H1 (cell line): ENCODE measurements at regions not wholly inside any gene's neighbourhood (a gene's known extent, or its start where the extent isn't known, plus 50 kb on each side); places are given as distances from the start of the nearest gene placed in this dataset.
"Not testable (repeated sequence)": the region's sequence is repeated elsewhere in the genome, so short reads cannot be mapped to it uniquely, and the experiment has no call there.

ENCODE experiments used
- CTCF ChIA-PET: fragments of 300-600 bp; sonication (Branson Sonifier 250); formaldehyde crosslinking; loops from one replicate; lab custom pipeline; 2021; ENCODE audit not compliant: partially characterized antibody; lab: Charles Lee
- POLR2A ChIA-PET: fragments of 300-600 bp; sonication (Branson Sonifier 250); formaldehyde crosslinking; loops from one replicate; lab custom pipeline; 2021; ENCODE audit warnings: inconsistent platforms; ENCODE audit not compliant: partially characterized antibody; lab: Charles Lee
- DNase-seq, 2 experiments: peaks; one replicate each; pipeline versions ENCODE4 v3.0.0 to v3.0.0-alpha.2; 2010 to 2022; ENCODE audit warnings: low spot score in 2 of 2, low read depth in 1 of 2, mixed read lengths in 1 of 2
- FAIRE-seq: peaks from 2 replicates; lab custom pipeline; 2011; peaks lifted over from hg19 to GRCh38; lab: Jason Lieb, UNC
- H2AFZ ChIP-seq: 2 replicates; pipeline ENCODE4 v1.8.1; 2012; ENCODE audit warnings: low read length, inconsistent platforms
- H2AK5ac ChIP-seq: 2 replicates; pipeline ENCODE4 v1.6.1; 2013; ENCODE audit warnings: low read depth, low read length
- H2BK120ac ChIP-seq: replicated peaks from 2 replicates; pipeline ENCODE3; 2013; ENCODE audit warnings: low read depth, low read length, inconsistent platforms
- H2BK12ac ChIP-seq: 2 replicates; pipeline ENCODE4 v1.6.1; 2013; ENCODE audit warnings: low read depth, low read length
- H2BK15ac ChIP-seq: 2 replicates; pipeline ENCODE4 v1.6.1; 2013; ENCODE audit warnings: low read length
- H2BK20ac ChIP-seq: 2 replicates; pipeline ENCODE4 v1.6.1; 2013; ENCODE audit warnings: low read length
- H2BK5ac ChIP-seq: 2 replicates; pipeline ENCODE4 v1.6.1; 2013; ENCODE audit warnings: low read depth, low read length
- H3K14ac ChIP-seq: 2 replicates; pipeline ENCODE4 v1.6.1; 2013; ENCODE audit warnings: inconsistent platforms; ENCODE audit not compliant: insufficient read length
- H3K18ac ChIP-seq: 2 replicates; pipeline ENCODE4 v1.6.1; 2013; ENCODE audit warnings: low read length; ENCODE audit errors: extremely low read depth
- H3K23ac ChIP-seq: 2 replicates; pipeline ENCODE4 v1.6.1; 2013; ENCODE audit warnings: inconsistent platforms; ENCODE audit not compliant: insufficient read length
- H3K23me2 ChIP-seq: 2 replicates; pipeline ENCODE4 v1.6.1; 2013; ENCODE audit warnings: low read depth, low read length
- H3K27ac ChIP-seq: 2 replicates; pipeline ENCODE4 v1.6.1; 2011; ENCODE audit warnings: low read depth, low read length, inconsistent platforms
- H3K27me3 ChIP-seq, 4 experiments: replicated peaks in 1 of 4; 1 replicate in 1 of 4; 2 replicates in 3 of 4; pipeline versions ENCODE4 v1.6.1 to v1.8.1; 2011 to 2013; ENCODE audit warnings: low read length in 3 of 4, mild to moderate bottlenecking in 3 of 4, inconsistent platforms in 2 of 4, mixed read lengths in 2 of 4, moderate library complexity in 1 of 4; ENCODE audit not compliant: control insufficient read depth in 3 of 4, insufficient read depth in 3 of 4; ENCODE audit errors: extremely low read depth in 1 of 4
- H3K36me3 ChIP-seq, 4 experiments: 2 replicates each; pipeline versions ENCODE4 v1.6.1 to v1.8.1; 2011 to 2013; ENCODE audit warnings: mild to moderate bottlenecking in 4 of 4, low read length in 3 of 4, moderate library complexity in 2 of 4, control low read depth in 1 of 4, inconsistent platforms in 1 of 4; ENCODE audit not compliant: insufficient read depth in 4 of 4, control insufficient read depth in 2 of 4
- H3K4ac ChIP-seq: replicated peaks from 2 replicates; pipeline ENCODE3; 2013; ENCODE audit warnings: low read length, low read depth, mixed read lengths, inconsistent platforms; ENCODE audit not compliant: insufficient read length
- H3K4me1 ChIP-seq, 4 experiments: replicated peaks in 1 of 4; 1 replicate in 1 of 4; 2 replicates in 3 of 4; pipeline versions ENCODE4 v1.6.1 to v1.8.1; 2011 to 2013; ENCODE audit warnings: low read length in 3 of 4, inconsistent platforms in 2 of 4, mixed read lengths in 1 of 4; ENCODE audit not compliant: insufficient read depth in 4 of 4, control insufficient read depth in 3 of 4
- H3K4me2 ChIP-seq, 2 experiments: 2 replicates each; pipeline versions ENCODE4 v1.6.1 to v1.8.1; 2011 to 2013; ENCODE audit warnings: low read depth in 2 of 2, low read length in 2 of 2, control low read depth in 1 of 2, inconsistent platforms in 1 of 2, mild to moderate bottlenecking in 1 of 2; ENCODE audit not compliant: insufficient read depth in 1 of 2
- H3K4me3 ChIP-seq, 4 experiments: fragments of 200-600, 300-600 bp in 1 of 4; sonication (generic), shearing (Covaris generic), sonication (Bioruptor Twin) in 1 of 4; 2 replicates each; pipeline versions ENCODE4 v1.5.1 to v1.8.1; 2011 to 2016; ENCODE audit warnings: low read length in 4 of 4, low read depth in 3 of 4, control low read depth in 2 of 4, inconsistent platforms in 2 of 4, mild to moderate bottlenecking in 2 of 4, mixed read lengths in 1 of 4, moderate library complexity in 1 of 4; ENCODE audit not compliant: insufficient read depth in 2 of 4; ENCODE audit errors: extremely low read depth in 1 of 4
- H3K56ac ChIP-seq: replicated peaks from 2 replicates; pipeline ENCODE3; 2013; ENCODE audit warnings: low read depth, mild to moderate bottlenecking, mixed read lengths, low read length, inconsistent platforms; ENCODE audit not compliant: insufficient read length
- H3K79me1 ChIP-seq: 2 replicates; pipeline ENCODE4 v1.6.1; 2013; ENCODE audit warnings: low read depth, low read length, control low read depth
- H3K79me2 ChIP-seq, 2 experiments: 2 replicates each; pipeline versions ENCODE4 v1.6.1 to v1.8.1; 2012 to 2013; ENCODE audit warnings: low read length in 2 of 2, mild to moderate bottlenecking in 2 of 2, inconsistent platforms in 1 of 2; ENCODE audit not compliant: insufficient read depth in 2 of 2, control insufficient read depth in 1 of 2
- H3K9ac ChIP-seq, 4 experiments: replicated peaks in 1 of 4; 1 replicate in 1 of 4; 2 replicates in 3 of 4; pipeline versions ENCODE4 v1.6.1 to v1.8.1; 2011 to 2013; ENCODE audit warnings: low read depth in 3 of 4, low read length in 3 of 4, control low read depth in 2 of 4, mild to moderate bottlenecking in 2 of 4, moderate library complexity in 2 of 4, inconsistent platforms in 1 of 4; ENCODE audit errors: extremely low read depth in 1 of 4
- H3K9me3 ChIP-seq, 2 experiments: 2 replicates each; pipeline versions ENCODE4 v1.6.1 to v1.8.1; 2012 to 2013; ENCODE audit warnings: mild to moderate bottlenecking in 2 of 2, moderate library complexity in 2 of 2, control low read depth in 1 of 2, inconsistent platforms in 1 of 2, low read depth in 1 of 2, low read length in 1 of 2, mixed read lengths in 1 of 2; ENCODE audit not compliant: insufficient read depth in 2 of 2
- H4K20me1 ChIP-seq, 2 experiments: replicated peaks in 1 of 2; 2 replicates each; pipeline versions ENCODE3 to v1.8.1; 2011 to 2013; ENCODE audit warnings: inconsistent platforms in 2 of 2, low read length in 2 of 2, mild to moderate bottlenecking in 1 of 2; ENCODE audit not compliant: insufficient read depth in 2 of 2, control insufficient read depth in 1 of 2
- H4K5ac ChIP-seq: 2 replicates; pipeline ENCODE4 v1.6.1; 2013; ENCODE audit warnings: low read length, low read depth, mixed read lengths, inconsistent platforms; ENCODE audit not compliant: insufficient read length
- H4K8ac ChIP-seq: 2 replicates; pipeline ENCODE4 v1.8.0; 2013; ENCODE audit warnings: mild to moderate bottlenecking, moderate library complexity, low read length, inconsistent platforms; ENCODE audit not compliant: insufficient read depth; ENCODE audit errors: extremely low read depth
- H4K91ac ChIP-seq: replicated peaks from 2 replicates; pipeline ENCODE3; 2013; ENCODE audit warnings: low read length, mixed read lengths, inconsistent platforms; ENCODE audit not compliant: insufficient read length
- CTBP2 ChIP-seq: IDR thresholded peaks from 2 replicates; pipeline ENCODE4 v1.7.0; 2011; ENCODE audit warnings: borderline replicate concordance, mild to moderate bottlenecking, moderate library complexity, mixed read lengths, low read length; ENCODE audit not compliant: insufficient read depth, insufficient read length
- POLR2A ChIP-seq, 2 experiments: IDR thresholded peaks; 1 replicate in 1 of 2; 2 replicates in 1 of 2; pipeline ENCODE4 v1.6.1; 2011; ENCODE audit warnings: low read depth in 2 of 2, low read length in 2 of 2, mild to moderate bottlenecking in 2 of 2; ENCODE audit errors: control extremely low read depth in 1 of 2
- RXRA ChIP-seq: IDR thresholded peaks from 2 replicates; pipeline ENCODE4 v1.6.1; 2011; ENCODE audit warnings: low read depth, mild to moderate bottlenecking, low read length, moderate library complexity; ENCODE audit not compliant: insufficient read depth
- SAP30 ChIP-seq: fragments of 300-600 bp; sonication (generic); IDR thresholded peaks from 2 replicates; pipeline ENCODE4 v1.7.1; 2012; ENCODE audit warnings: low read length, moderate library complexity, mild to moderate bottlenecking, inconsistent platforms; ENCODE audit not compliant: insufficient read depth, insufficient replicate concordance
- WGBS, 2 experiments: shearing (Covaris generic) in 1 of 2; methylation state at CpG; one replicate each; pipeline versions ENCODE4 v1.1.6 to v1.1.7; 2013 to 2015; ENCODE audit warnings: low lambda C conversion rate in 2 of 2, mixed read lengths in 2 of 2, inconsistent platforms in 1 of 2, low coverage in 1 of 2, missing lambda C conversion rate in 1 of 2; ENCODE audit not compliant: insufficient replicate concordance in 2 of 2, insufficient coverage in 1 of 2, insufficient read length in 1 of 2; ENCODE audit errors: extremely low coverage in 1 of 2, missing lambda C conversion rate in 1 of 2; 5-methylcytosine and 5-hydroxymethylcytosine counted together

DNA sequence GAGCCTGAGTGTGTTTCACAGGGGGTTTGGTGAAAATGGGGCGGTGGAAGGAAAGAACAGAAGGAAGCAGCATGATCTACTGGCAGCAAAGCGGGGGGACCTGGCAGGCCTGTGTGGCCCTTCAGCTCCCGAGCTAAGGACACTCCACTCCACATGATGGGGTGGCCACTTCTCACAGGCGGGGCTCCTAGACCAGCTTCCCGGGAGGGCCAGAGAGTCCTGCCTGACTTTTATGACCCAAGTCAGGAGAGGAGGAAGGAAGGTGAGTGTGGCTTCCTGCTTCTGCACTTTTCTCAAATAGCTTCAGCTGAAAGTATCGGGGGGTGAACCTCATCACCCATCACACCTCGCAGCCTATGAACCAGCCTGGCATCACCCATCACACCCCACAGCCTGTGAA, 117.5 kb upstream of the AFDN start (continued):
- TF ChIP-seq RXRA (no peak), CTBP2 (no peak), POLR2A (IDR thresholded peaks at IDR 0.05; ENCODE audit: control extremely low read depth in 1 of 2, low read depth in 2 of 2, low read length in 2 of 2) (no peak), SAP30 (no peak)

DNA sequence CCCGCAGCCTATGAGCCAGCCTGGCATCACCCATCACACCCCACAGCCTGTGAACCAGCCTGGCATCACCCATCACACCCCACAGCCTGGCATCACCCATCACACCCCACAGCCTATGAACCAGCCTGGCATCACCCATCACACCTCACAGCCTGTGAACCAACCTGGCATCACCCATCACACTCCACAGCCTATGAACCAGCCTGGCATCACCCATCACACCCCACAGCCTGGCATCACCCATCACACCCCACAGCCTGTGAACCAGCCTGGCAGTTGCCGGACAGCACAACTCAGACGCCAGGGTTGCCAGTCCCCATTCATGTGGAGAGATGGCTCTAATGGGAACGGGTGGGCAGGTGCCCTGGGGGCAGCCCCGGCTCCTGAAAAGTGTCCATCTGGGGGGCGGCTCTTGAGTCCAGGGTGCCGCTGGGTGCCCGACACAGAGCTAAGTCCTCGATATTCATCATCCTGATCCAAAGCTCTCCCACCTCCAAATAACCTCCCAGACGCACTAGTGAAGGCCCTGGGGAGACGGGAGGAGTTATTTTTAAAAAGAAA, 116.9 kb upstream of the AFDN start:
- not testable (repeated sequence) for H3K14ac ChIP-seq, H2BK15ac ChIP-seq, H3K36me3 ChIP-seq, H3K56ac ChIP-seq, H3K79me1 ChIP-seq, H4K8ac ChIP-seq, H2BK12ac ChIP-seq, DNase-seq, H3K4me1 ChIP-seq, H3K4me2 ChIP-seq, H4K5ac ChIP-seq, H2BK20ac ChIP-seq, H2BK5ac ChIP-seq, H3K4ac ChIP-seq, H3K4me3 ChIP-seq, H3K9ac ChIP-seq, H3K23ac ChIP-seq, H3K27ac ChIP-seq, H3K27me3 ChIP-seq, H4K20me1 ChIP-seq, H4K91ac ChIP-seq, H3K23me2 ChIP-seq, FAIRE-seq, H3K79me2 ChIP-seq, H3K9me3 ChIP-seq, H2BK120ac ChIP-seq, H2AFZ ChIP-seq, H3K18ac ChIP-seq, H2AK5ac ChIP-seq
- 90% methylated on average over 11 of the region's 11 CpGs; no CpG with 5 or more reads in 1 of the 2 experiments for WGBS, 2 experiments
- ChIA-PET POLR2A (interaction anchor here (0.6 to 1.1 kb wide), 2 partner anchors 175 to 313 kb away, joined by 3 read pairs; no protein-coding TSS in a partner anchor), CTCF (interaction anchor here (1.3 kb wide), 1 partner anchor 12 kb away, joined by 3 read pairs; no protein-coding TSS in a partner anchor)
